GM12878 (cell line): ENCODE measurements at regions not wholly inside any gene's neighbourhood (a gene's known extent, or its start where the extent isn't known, plus 50 kb on each side); places are given as distances from the start of the nearest gene placed in this dataset.

ENCODE experiments used
- ATAC-seq: fragments of 200-7000 bp; cut with Tn5 transposase; 3 replicates; pipeline ENCODE4 v1.9.1; 2020; ENCODE audit warnings: mild to moderate bottlenecking, moderate library complexity
- BruUV-seq: library from RNA; stranded (reverse); fragments of 400-500 nt; replicated peaks from 2 replicates; lab custom pipeline; 2021; lab: Mats Ljungman, UMichigan
- CTCF ChIA-PET: fragments of 300-600 bp; sonication (Branson Sonifier 250); formaldehyde crosslinking; extraction: SDS; loops from one replicate; lab custom pipeline; 2021; ENCODE audit warnings: inconsistent platforms; lab: Yijun Ruan, JAX
- POLR2A ChIA-PET: fragments of 350-600 bp; formaldehyde crosslinking; extraction: SDS; loops from one replicate; lab custom pipeline; 2021; ENCODE audit warnings: inconsistent platforms; lab: Charles Lee
- RAD21 ChIA-PET: fragments of 300-600 bp; sonication (Branson Sonifier 250); formaldehyde crosslinking; loops from one replicate; lab custom pipeline; 2023; ENCODE audit warnings: antibody characterized with exemption; ENCODE audit not compliant: unreplicated experiment; lab: Charles Lee
- SMC1A ChIA-PET: fragments of 300-600 bp; sonication (Branson Sonifier 250); formaldehyde crosslinking; loops from one replicate; lab custom pipeline; 2023; ENCODE audit not compliant: unreplicated experiment, uncharacterized antibody; lab: Charles Lee
- DNase-seq: peaks from one replicate; pipeline ENCODE4 v3.0.0-alpha.2; 2011; ENCODE audit warnings: low read depth, low spot score
- FAIRE-seq: peaks from 3 replicates; lab custom pipeline; 2011; peaks lifted over from hg19 to GRCh38; lab: Jason Lieb, UNC
- H2AFZ ChIP-seq: 2 replicates; pipeline ENCODE4 v1.6.0; 2011; ENCODE audit warnings: low read depth, low read length, control low read depth; ENCODE audit not compliant: control insufficient read depth
- H3K27ac ChIP-seq: 2 replicates; pipeline ENCODE4 v1.5.1; 2011; ENCODE audit warnings: control low read depth; ENCODE audit not compliant: control insufficient read depth, insufficient read depth
- H3K27me3 ChIP-seq, 2 experiments: replicated peaks in 1 of 2; 2 replicates each; pipeline versions ENCODE4 v1.6.0 to v1.6.1; 2011; ENCODE audit warnings: low read length in 1 of 2; ENCODE audit not compliant: control insufficient read depth in 2 of 2, insufficient read depth in 2 of 2
- H3K36me3 ChIP-seq, 2 experiments: 2 replicates each; pipeline ENCODE4 v1.5.1; 2011; ENCODE audit warnings: low read length in 1 of 2; ENCODE audit not compliant: control insufficient read depth in 2 of 2, insufficient read depth in 2 of 2
- H3K4me1 ChIP-seq: 2 replicates; pipeline ENCODE4 v1.6.1; 2011; ENCODE audit warnings: mild to moderate bottlenecking, low read length, moderate library complexity, mixed read lengths; ENCODE audit not compliant: control insufficient read depth, insufficient read depth
- H3K4me2 ChIP-seq: 2 replicates; pipeline ENCODE4 v1.6.0; 2011; ENCODE audit warnings: control low read depth; ENCODE audit not compliant: control insufficient read depth, insufficient read depth
- H3K4me3 ChIP-seq: fragments of 200-600 bp; sonication (generic); 2 replicates; pipeline ENCODE4 v1.5.1; 2016
- H3K79me2 ChIP-seq: 2 replicates; pipeline ENCODE4 v1.6.0; 2011; ENCODE audit warnings: low read length; ENCODE audit not compliant: control insufficient read depth, insufficient read depth
- H3K9ac ChIP-seq: 2 replicates; pipeline ENCODE4 v1.8.0; 2011; ENCODE audit warnings: low read length, control low read depth, mixed read lengths; ENCODE audit not compliant: control insufficient read depth, insufficient read depth
- H3K9me3 ChIP-seq: replicated peaks from 3 replicates; pipeline ENCODE4 v1.5.1; 2011; ENCODE audit warnings: mild to moderate bottlenecking, low read length; ENCODE audit not compliant: control insufficient read depth, insufficient read depth
- H4K20me1 ChIP-seq: 2 replicates; pipeline ENCODE4 v1.6.0; 2011; ENCODE audit not compliant: control insufficient read depth, insufficient read depth
- BHLHE40 ChIP-seq, 2 experiments: fragments of 450-650 bp in 1 of 2; IDR thresholded peaks; 2 replicates each; pipeline ENCODE4 v1.6.1; 2011 to 2017; ENCODE audit warnings: low read depth in 2 of 2, borderline replicate concordance in 1 of 2, improper control_type of control experiment in 1 of 2, low read length in 1 of 2, mild to moderate bottlenecking in 1 of 2
- EZH2 ChIP-seq: IDR thresholded peaks from 2 replicates; pipeline ENCODE4 v1.6.1; 2012; ENCODE audit warnings: low read depth, mild to moderate bottlenecking, control low read depth, inconsistent platforms, low read length, borderline replicate concordance; ENCODE audit not compliant: control insufficient read depth
- HCFC1 ChIP-seq: fragments of 150-350 bp; IDR thresholded peaks from 2 replicates; pipeline ENCODE4 v1.6.1; 2014; ENCODE audit warnings: low read length
- HSF1 ChIP-seq: fragments of 150-350 bp; IDR thresholded peaks from 2 replicates; pipeline ENCODE4 v1.6.1; 2014; ENCODE audit warnings: mild to moderate bottlenecking, low read depth, low read length
- MEF2B ChIP-seq: fragments of 450-650 bp; IDR thresholded peaks from 2 replicates; pipeline ENCODE4 v1.6.1; 2018; ENCODE audit warnings: mild to moderate bottlenecking, moderate library complexity; ENCODE audit not compliant: partially characterized antibody, poor library complexity, severe bottlenecking
- MTA2 ChIP-seq: fragments of 450-650 bp; IDR thresholded peaks from 2 replicates; pipeline ENCODE4 v1.6.1; 2016; ENCODE audit warnings: low read depth, mild to moderate bottlenecking, moderate library complexity
- POU2F2 ChIP-seq: IDR thresholded peaks from 3 replicates; pipeline ENCODE4 v1.6.1; 2011; ENCODE audit warnings: low read depth, mild to moderate bottlenecking, low read length, borderline replicate concordance
- RBBP5 ChIP-seq: fragments of 200-600 bp; sonication (generic); conservative IDR thresholded peaks from 2 replicates; pipeline ENCODE4 v1.6.1; 2016
- TCF7 ChIP-seq: IDR thresholded peaks from 2 replicates; pipeline ENCODE4 v1.6.1; 2014; ENCODE audit warnings: antibody characterized with exemption, borderline replicate concordance
- ZBTB40 ChIP-seq: fragments of 450-650 bp; IDR thresholded peaks from 2 replicates; pipeline ENCODE4 v1.6.1; 2016; ENCODE audit warnings: mild to moderate bottlenecking, moderate library complexity, borderline replicate concordance
- ZNF592 ChIP-seq: fragments of 450-650 bp; IDR thresholded peaks from 2 replicates; pipeline ENCODE4 v1.6.1; 2017; ENCODE audit warnings: mild to moderate bottlenecking, moderate library complexity
- in situ Hi-C: fragments of 300-500 bp; cut with MboI; formaldehyde crosslinking; loops from 9 replicates; pipeline ENCODE4 v1.14.3; 2018; ENCODE audit warnings: mixed read lengths
- intact Hi-C: fragments of 100-400 bp; cut with micrococcal nuclease; formaldehyde crosslinking; loops from one replicate; pipeline ENCODE4 v1.14.2; 2022; ENCODE audit not compliant: unreplicated experiment
- TF ChIP-seq, protein P1 (sequence below): IDR thresholded peaks from 2 replicates; pipeline ENCODE4 v1.6.1; 2012; ENCODE audit warnings: low read depth, low read length, improper control_type of control experiment

DNA sequence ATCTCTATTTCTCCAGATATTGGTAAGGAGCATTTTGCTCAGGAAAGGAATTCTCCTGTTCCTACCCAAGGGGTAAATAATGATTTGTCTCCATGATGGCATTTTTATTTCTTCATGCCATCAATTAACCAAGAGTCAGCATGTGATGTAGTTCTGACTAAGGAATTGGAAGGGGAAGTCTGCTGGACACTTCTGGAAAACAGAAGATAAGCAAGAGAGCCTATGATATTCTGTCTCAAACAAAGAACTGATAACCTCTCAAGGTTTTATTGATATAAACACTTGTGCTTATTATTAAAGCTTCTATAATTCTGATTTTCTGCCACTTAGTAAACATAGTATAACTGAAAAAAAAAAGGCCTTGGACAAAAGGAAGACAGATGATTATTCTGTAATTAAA is 673.0 kb upstream of the CHORDC1 start (continued):
- TF ChIP-seq HCFC1 (no peak), BHLHE40 (IDR thresholded peaks at IDR 0.05; ENCODE audit: borderline replicate concordance in 1 of 2, low read depth in 2 of 2, low read length in 1 of 2) (no peak)
- TF ChIP-seq, all 136 proteins: peak for 0

- ATAC-seq (no peak), FAIRE-seq (no peak), DNase-seq (no peak)
- H3K4me2 ChIP-seq, result no peak overlapping the region
- intact Hi-C loops, result no loop called here
- no peaks in the 10 kb centered on the region for H4K20me1 ChIP-seq
- RAD21 ChIA-PET, result no interaction called here
- no peaks in the 10 kb centered on the region for H3K79me2 ChIP-seq
- CTCF ChIA-PET, result interaction anchor here (1.6 kb wide), 1 partner anchor 251 kb away, joined by 3 read pairs; no protein-coding TSS in a partner anchor
- POLR2A ChIA-PET, result no interaction called here
- no peaks in the 10 kb centered on the region for H3K4me1 ChIP-seq
- no peak overlapping the region for H3K4me3 ChIP-seq
- in situ Hi-C loops, result no loop called here
- no TSS peak for BruUV-seq
- SMC1A ChIA-PET, result no interaction called here
- no peak overlapping the region for H2AFZ ChIP-seq
- no peaks in the 10 kb centered on the region for H3K27me3 ChIP-seq
- no peak overlapping the region for H3K9ac ChIP-seq
- H3K27ac ChIP-seq, result no peak overlapping the region
- no peaks in the 10 kb centered on the region for H3K36me3 ChIP-seq
- H3K9me3 ChIP-seq, result no peaks in the 10 kb centered on the region
- no peak for TF ChIP-seq POU2F2
- TF ChIP-seq ZNF592, result no peak
- TF ChIP-seq HCFC1, result no peak
- no peak for TF ChIP-seq EZH2
- no peak for TF ChIP-seq MEF2B
- TF ChIP-seq HSF1, result no peak
- TF ChIP-seq MTA2, result no peak
- no peak for TF ChIP-seq ZBTB40
- TF ChIP-seq RBBP5, result no peak
- TF ChIP-seq, protein P1, sequence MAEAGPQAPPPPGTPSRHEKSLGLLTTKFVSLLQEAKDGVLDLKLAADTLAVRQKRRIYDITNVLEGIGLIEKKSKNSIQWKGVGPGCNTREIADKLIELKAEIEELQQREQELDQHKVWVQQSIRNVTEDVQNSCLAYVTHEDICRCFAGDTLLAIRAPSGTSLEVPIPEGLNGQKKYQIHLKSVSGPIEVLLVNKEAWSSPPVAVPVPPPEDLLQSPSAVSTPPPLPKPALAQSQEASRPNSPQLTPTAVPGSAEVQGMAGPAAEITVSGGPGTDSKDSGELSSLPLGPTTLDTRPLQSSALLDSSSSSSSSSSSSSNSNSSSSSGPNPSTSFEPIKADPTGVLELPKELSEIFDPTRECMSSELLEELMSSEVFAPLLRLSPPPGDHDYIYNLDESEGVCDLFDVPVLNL, result no peak
- TF ChIP-seq TCF7, result no peak
Observed at GRCh38 chr11:90890347-90890746, 667.5 kb upstream of the CHORDC1 start.
